ENCODE measurements at regions not wholly inside any gene's neighbourhood (a gene's known extent, or its start where the extent isn't known, plus 50 kb on each side); places are given as distances from the start of the nearest gene placed in this dataset.

- DNase-seq: no peak
These were observed 214.0 kb upstream of the LNX1 start for GRCh38 chr4:53805291-53805690.

DNA sequence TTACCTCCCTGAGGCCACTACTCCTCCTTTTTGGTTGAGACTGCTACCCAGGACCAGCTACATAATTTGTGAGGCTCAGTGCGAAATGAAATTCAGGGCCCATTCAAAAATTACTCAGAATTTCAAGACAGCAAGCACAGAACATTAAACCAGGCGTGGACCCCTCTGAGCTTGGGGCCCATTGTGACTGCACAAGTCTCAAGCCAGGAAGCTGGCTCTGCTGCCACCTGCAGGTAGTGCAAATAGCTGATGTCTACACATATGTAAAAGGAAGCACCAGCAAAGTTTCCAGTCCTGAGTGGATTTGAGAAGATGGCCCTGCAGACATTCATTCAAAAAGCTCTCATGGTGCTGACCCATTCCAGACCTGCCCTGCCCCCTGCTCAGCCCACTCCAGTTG, 213.4 kb upstream of the LNX1 start:
- no peak for DNase-seq

DNA sequence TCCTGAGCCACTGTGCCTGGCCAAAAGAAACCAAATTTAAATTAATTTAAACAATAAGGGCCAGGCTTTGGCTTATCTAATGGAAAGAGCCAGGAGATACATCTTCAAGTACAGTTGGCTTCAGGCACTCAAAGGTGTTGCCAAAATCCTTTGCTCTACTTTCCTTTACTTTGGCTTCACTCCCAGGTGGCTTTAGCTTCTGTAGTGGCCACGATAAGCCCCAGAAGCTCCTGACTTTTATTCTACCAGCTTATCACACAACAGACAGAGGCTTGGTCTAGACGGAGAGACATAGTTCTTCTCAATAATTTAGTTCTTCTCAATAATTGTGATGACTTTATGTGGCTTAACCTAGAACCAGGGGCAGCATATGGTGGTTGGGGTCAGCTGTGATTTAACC, 211.2 kb upstream of the LNX1 start:
- DNase-seq: no peak

DNA sequence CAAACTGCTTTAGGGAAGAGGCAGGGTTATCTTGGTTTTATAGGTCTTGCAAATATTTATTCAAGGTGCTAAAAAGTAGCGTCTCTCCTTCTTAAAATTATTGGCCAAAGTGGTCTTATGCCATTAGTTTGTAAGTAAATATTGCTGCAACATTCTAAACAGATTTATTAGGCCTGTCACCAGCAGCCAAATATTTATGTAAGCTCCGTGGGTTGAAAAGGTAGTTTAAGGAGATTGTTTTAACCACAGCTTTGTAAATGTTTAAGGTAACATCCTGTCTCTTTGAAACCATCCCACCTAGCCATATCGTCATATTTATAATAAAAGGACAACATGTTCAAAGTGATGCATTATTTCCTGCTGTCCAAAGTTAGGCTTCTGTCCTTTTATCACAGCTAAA, 210.1 kb upstream of the LNX1 start:
- no peak for DNase-seq

DNA sequence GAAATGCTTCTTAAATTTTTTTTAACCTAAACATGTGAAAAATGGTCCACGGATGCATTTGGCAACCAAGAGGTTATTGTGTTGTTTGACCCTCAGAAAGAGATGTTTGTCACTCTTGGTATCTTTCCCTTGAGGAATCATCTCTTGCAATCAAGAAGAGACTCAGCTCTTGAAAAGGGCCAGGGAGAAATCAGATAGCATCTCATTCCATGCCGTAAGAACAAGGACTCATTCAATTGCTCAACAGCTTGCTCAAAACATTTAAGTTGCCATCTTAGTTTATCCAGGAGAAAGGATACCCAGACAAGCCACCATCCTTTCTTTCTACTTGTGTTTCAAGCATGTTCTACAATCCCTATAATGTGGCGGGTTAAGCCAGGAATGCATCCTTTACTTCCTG, 209.5 kb upstream of the LNX1 start:
- no peak for DNase-seq

DNA sequence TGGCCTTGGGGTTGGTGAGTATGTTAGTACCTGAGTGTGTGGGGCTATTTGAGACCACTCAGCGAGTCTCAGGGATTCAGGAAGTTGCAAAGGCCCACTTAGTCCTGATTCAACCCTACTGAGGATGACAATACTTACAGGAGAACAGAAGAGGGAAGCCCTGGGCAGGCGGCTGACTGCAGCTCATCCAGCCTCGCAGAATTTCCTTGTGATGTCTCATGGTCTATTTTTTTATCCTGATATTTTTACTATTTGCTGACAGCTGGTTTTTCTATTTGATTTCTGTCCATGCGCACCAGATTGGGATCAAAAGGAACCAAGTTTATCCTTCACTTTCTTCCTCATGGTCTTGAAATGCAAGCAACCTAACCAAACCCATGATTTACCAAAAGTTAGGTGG, 201.8 kb upstream of the LNX1 start:
- no peak for DNase-seq

DNA sequence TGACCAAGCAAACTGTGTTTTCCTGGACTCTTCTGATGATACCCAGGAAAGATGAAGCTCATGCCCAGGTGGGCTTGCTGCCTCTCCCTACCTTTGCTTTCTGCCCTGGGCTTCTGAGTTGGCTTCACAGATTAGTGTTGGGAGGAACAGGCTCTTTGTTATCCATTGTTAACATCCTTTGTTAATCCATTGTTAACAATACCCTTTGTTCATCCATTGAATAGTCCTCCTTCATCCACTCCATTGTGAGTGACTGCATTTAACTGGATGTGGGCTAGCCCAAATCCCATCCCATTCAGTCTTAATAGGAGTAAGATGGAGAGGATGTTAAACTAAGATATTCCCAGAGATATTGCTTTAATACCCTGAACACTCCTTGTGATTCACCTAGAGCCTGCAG, 199.0 kb upstream of the LNX1 start:
- no peak for DNase-seq

- no peak for DNase-seq
These were observed 197.3 kb upstream of the LNX1 start for GRCh38 chr4:53788621-53789020.

DNA sequence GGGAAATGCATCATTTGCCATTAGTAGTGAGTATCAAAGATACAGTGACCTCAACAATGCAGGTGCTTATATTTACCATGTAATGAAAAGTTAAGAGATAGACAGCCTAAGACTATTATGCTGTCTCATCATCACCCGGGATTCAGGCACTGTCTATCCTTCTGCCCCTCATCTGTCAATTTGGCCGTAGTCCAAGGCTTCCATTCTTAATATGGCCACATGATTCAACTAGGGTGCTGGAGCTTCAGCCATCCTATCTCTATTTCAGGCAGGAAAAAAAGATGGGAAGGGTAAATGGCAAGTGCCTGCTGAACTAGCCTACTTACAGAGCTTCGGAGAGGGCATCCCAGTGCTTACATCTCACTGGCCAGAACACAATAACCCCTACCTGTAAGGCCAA, 196.7 kb upstream of the LNX1 start:
- no peak for DNase-seq

DNA sequence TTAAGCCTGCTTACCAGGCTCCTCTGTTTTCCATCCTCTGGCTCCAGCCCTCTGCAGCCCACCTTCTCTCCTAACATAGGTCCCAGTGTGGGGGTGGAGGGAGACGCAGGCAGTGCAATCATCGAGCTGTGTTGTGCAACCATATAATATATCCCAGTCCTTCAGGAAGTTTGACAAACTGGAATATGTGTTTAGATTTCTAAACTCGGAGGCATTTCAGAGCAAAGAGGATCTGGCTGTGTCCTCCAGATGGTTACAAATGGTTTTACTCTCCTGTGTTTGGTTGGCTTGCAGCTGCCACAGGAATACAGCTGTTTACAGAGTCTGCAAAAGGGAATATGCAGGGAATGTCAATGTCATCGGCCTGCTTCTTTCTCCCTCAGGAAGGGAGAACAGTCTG, 195.3 kb upstream of the LNX1 start:
- DNase-seq: no peak

- no peak for DNase-seq
These were observed 194.7 kb upstream of the LNX1 start for GRCh38 chr4:53785996-53786395.

DNA sequence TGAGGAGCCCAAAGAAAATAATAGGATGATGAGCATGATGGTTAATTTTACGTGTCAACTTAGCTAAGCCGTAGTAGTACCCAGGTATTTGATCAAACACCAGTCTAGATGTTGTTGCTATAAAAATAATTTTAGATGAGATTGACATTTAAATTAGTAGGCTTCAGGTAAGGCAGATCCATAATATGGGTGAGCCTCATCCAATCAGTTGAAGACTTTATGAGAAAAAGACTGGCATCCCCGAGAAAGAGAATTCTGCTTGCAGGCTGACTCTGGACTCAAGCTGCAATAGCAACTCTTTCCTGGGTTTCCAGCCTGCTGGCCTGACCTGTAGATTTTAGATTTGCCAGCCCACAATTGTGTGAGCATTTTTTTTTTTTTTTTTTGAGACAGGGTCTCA, 192.8 kb upstream of the LNX1 start:
- no peak for DNase-seq

DNA sequence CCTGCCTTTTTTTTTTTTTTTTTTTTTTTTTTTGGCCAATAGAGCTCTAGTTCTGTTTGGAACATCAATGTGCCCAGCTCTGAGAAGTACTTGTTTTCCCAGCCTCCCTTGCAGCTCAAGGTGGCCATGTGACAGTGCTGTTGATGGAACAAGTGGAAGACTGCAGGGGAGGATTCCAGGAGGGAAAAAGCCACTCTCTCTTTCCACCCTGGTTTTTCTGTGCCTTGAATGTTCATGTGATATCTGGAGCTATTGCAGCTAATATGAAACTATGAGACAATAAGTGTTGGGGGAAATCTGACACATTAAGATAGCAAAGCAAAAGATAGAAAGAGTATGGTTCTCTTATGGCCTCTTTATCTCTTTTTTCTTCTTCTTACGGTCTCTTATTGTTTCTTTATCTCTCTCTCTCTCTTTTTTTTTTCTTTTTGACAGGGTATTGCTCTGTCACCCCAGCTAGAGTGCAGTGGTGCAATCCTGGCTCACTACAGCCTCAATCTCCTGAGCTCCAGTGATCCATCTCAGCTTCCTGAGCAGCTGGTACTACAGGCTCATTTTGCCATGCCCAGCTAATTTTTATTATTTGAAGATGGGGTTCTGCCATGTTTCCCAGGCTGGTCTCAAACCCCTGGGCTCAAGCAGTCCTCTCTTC, 192.0 kb upstream of the LNX1 start:
- no peak for DNase-seq

- DNase-seq: no peak
These were observed 191.2 kb upstream of the LNX1 start for GRCh38 chr4:53782458-53782845.

DNA sequence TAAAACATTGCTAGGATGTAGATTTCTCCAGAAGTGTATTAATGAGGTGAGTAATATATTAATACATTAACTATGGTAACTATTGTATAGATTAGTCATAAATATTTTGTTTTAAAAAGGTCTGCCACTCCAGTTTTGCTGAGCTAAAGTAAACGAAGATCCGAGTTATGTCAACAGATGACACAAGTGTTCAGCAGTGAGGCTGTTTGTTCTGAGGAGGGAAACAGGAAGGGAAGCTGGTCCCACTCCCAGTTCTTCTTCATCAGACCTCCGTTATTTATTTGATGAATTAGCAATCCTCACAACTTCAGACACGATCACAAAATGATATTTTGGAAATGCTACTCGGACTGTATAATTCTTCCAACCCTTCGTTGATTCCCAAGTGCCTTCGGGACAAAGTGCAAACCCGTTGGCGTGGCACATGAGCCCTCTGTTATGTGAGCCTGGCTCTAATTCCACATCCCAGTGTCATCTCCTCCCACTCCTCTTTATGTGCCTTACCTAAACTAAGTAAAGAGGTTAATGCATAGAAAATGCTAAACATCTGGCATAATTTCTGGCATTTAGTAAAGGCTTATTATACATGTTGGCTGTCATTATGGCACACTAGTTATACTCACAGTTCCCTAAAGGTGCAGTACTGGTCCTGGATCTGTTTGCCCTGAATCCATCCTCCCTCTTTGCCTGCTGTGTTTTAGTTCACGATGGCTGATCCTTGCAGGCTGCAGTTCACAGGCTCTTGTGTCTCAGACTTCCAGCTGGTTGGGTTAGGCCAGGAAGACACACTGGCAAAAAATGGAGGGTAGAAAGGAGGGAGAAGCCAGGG, 190.6 kb upstream of the LNX1 start:
- no peak for DNase-seq

- DNase-seq: no peak
These were observed 189.6 kb upstream of the LNX1 start for GRCh38 chr4:53780736-53781400.

GRCh38 chr4:53779025-53779424, 187.7 kb upstream of the LNX1 start:
- DNase-seq: no peak

DNA sequence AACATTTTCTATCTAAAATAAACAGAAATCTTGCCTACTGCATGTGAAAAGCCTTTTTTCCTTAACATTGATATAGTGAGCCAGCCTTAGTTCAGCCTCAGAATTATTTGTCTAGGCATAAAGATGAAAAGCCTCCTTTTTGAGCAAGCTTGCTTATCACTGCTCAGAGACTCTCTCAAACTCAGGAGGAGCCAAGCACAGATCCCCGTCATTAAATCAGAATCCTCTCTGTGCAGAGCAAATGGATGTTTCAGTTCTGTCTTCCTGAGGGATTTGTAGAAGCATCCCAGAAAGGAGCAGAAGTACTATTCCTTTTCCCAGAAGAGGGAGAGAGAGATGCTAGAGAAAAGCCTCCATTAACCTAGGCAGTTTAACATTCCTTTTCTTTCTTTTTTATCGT, 186.9 kb upstream of the LNX1 start:
- no peak for DNase-seq

DNA sequence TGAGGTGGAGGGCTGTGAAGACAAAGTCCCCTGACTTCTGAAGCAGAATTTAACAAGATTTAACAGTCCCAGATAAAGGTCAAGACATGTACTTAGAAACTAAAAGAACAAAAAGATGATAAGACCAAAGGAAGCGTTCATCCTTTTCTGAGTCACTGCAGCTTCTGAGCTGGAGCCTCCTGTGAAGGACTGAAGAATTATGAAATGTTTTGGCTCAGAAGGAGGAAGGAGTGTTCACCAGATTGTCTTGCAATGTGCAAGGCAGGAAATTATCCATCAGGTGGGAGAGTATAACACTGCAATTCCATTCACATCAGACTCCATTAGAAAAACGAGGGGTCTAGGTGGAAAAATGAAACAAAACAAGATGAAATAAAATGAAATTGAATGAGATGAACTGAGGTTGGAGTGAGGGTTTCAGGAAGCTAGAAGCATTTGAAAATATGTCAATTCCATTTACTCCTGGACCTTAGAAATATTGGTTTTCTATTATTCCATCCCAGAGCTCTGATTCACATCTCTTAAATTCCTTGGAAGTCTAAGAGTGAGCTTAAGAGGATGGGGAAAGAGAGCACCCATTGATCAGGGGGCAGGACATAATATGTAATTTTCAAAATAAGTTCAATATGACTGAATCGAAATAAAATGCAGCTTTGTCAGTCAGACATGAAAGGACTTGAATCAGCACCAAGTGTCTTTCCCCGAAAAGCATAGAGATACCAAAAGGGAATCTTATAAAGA, 186.1 kb upstream of the LNX1 start:
- DNase-seq: no peak

DNA sequence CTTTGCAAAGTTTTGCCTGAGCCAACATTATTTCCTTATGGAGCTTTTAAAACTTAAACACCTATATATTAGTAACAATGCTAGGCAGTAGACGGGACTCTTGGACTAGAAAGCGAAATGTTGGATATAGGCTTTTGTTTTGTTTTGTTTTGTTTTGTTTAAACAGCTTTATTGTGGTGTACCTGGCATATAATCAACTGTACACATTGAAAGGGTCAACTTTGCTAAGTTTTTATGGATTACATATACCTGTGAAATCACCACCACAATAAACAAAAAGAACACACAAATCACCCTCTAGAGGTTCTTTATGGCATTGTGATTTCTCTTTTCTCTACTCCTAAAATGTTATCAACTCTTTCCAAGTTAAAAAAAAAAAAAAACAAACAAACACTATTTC, 184.9 kb upstream of the LNX1 start:
- no peak for DNase-seq

DNA sequence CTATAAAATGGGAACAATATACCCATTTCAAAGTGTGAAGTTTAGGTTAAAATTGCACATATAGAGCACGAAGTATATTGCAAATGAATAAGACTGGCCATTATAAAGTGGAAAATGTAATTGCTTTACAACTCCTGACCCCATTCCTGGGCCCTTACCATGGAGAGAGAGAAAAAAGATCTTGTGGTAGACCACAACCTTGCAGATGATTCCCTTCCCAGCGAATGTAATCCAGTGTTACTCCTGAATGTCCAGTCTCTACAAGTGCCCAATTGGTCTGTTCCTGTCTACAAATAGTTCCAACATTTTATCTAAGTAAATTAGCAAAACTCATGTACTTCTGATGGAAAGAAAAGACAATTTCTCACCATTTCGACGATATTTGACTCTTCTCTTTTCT, 184.1 kb upstream of the LNX1 start:
- DNase-seq: no peak

GRCh38 chr4:53771326-53771725, 180.0 kb upstream of the LNX1 start:
- no peak for DNase-seq

DNA sequence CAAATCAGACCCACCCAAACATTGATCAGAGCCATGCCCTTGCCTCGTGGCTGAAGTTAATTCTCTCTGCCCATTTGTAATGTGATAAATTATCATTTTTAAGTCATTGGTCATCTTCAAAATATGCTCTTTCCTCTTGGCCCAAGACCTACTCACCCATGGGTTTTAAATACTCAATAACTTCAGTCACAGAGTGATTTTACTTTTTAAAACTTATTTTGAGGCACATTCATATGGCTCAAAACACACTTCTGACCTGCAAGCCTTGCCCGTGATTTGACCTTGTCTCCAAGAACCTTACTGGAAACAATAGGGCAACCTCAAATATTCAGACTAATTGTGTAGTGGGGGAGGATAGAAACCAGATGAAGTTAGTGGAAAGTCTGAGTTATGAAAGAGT, 176.2 kb upstream of the LNX1 start:
- DNase-seq: no peak

Data from NCI-H2227 treated with DMSO at 0.1 percent for 48 hours (cell line).